Epithelial cell of esophagus (primary cell): ENCODE measurements at regions not wholly inside any gene's neighbourhood (a gene's known extent, or its start where the extent isn't known, plus 50 kb on each side); places are given as distances from the start of the nearest gene placed in this dataset.

Source experiments
- DNase-seq: peaks from one replicate; pipeline ENCODE4 v3.0.0; 2010; ENCODE audit warnings: low read depth
- H3K4me3 ChIP-seq: 2 replicates; pipeline ENCODE4 v1.5.1; 2011; ENCODE audit warnings: mild to moderate bottlenecking, low read length, control low read depth
- TF ChIP-seq, protein P1 (sequence below): IDR thresholded peaks from 2 replicates; pipeline ENCODE4 v1.5.1; 2011; ENCODE audit warnings: low read depth, mild to moderate bottlenecking, low read length, control low read depth, inconsistent platforms; ENCODE audit not compliant: insufficient read depth; ENCODE audit errors: missing control alignments

DNA sequence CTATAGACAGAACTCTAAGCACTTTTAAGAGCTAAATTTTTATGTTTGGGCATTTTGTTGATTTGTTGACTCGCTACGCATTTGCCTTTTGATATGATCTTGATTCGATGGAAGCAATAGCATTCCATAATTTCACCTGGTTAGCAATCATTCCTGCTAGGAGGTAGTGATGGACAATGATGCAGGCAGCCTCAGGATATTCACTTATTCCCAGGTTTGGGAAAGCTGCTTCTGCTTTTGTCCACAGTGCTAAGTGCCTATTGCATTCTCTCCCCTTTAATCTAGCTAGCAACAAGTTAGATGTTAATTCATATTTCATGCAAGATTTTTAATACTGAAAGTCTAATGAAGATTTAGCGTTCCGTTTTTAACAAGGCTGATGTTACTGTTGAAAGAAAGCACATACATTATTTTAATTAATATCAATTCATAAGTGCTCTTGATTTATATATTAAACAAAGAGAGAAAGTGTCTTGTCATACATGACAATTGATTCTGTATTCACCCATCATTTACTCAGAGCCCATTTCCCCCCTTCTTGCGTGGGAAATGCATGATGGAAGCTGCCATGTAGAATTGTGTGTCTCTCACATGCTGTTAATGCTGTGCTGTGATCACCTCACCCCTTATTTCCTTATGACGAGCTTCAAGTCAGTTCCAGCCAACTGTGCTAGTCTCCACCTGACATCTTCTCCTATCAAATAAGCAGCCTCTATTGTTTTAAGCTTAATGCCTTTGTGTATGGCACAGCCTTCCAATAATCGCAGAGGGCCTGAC is 53.0 kb upstream of the TMCO5A start:
- TF ChIP-seq, protein P1, sequence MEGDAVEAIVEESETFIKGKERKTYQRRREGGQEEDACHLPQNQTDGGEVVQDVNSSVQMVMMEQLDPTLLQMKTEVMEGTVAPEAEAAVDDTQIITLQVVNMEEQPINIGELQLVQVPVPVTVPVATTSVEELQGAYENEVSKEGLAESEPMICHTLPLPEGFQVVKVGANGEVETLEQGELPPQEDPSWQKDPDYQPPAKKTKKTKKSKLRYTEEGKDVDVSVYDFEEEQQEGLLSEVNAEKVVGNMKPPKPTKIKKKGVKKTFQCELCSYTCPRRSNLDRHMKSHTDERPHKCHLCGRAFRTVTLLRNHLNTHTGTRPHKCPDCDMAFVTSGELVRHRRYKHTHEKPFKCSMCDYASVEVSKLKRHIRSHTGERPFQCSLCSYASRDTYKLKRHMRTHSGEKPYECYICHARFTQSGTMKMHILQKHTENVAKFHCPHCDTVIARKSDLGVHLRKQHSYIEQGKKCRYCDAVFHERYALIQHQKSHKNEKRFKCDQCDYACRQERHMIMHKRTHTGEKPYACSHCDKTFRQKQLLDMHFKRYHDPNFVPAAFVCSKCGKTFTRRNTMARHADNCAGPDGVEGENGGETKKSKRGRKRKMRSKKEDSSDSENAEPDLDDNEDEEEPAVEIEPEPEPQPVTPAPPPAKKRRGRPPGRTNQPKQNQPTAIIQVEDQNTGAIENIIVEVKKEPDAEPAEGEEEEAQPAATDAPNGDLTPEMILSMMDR = no peak
- H3K4me3 ChIP-seq = no peak overlapping the region
- DNase-seq = no peak

DNA sequence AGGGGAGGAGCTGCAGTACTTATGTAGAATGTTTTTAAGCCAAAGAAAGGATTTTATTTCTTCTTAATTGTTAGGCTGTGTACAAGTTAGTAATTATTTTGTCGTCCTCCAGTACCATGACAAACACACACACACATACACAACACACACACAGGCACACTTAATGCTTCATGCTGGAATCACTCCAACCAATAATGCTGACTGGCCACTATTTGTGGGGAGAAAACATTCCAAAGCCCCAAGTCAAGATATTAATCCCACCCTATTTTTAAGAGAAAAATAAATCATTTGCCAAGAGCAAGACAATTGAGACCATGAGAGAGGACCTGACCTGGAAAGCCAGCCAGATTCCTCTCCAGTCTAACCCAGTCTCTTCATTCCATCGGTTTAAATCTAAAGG is 51.8 kb upstream of the TMCO5A start:
- TF ChIP-seq, protein P1 = no peak
- no peak for DNase-seq
- no peak overlapping the region for H3K4me3 ChIP-seq
